ENCODE measurements at regions not wholly inside any gene's neighbourhood (a gene's known extent, or its start where the extent isn't known, plus 50 kb on each side); places are given as distances from the start of the nearest gene placed in this dataset.

- no peak overlapping the region for H3K4me3 ChIP-seq (ENCODE audit: low read depth, low read length)
- TF ChIP-seq CTCF (conservative IDR thresholded peaks at IDR 0.05; ENCODE audit: low read depth, low read length) = no peak
- no peak for DNase-seq (ENCODE audit: low read depth)
Observed at GRCh38 chr10:78641693-78642092, 427.1 kb upstream of the ZMIZ1 start.

GRCh38 chr10:78642269-78642816 lies 426.4 kb upstream of the ZMIZ1 start:
- no peak for DNase-seq (ENCODE audit: low read depth)
- no peak overlapping the region for H3K4me3 ChIP-seq (ENCODE audit: low read depth, low read length)

GRCh38 chr10:78643513-78643912 lies 425.3 kb upstream of the ZMIZ1 start:
- no peak for DNase-seq (ENCODE audit: low read depth)
- no peak for TF ChIP-seq CTCF (conservative IDR thresholded peaks at IDR 0.05; ENCODE audit: low read depth, low read length)
- no peak overlapping the region for H3K4me3 ChIP-seq (ENCODE audit: low read depth, low read length)

More at GRCh38 chr10:78642269-78642816, 426.4 kb upstream of the ZMIZ1 start:
- no peak for TF ChIP-seq CTCF (conservative IDR thresholded peaks at IDR 0.05; ENCODE audit: low read depth, low read length)

DNA sequence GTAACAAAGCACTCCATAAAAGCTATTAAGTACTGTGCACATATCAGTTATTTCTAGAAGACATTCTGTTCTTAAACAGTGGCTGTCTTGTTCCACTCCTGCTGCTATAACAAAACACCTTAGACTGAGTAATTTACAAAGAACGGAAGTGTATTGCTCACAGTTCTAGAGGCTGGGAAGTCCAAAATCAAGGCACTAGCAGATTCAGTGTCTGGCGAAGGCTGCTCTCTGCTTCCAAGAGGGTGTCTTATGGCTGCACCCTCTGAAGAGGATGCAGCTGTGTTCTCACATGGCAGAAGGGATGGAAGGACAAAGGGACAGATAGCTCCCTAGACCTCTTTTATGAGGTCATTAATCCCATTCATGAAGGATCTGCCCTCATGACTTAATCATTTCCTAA lies 424.2 kb upstream of the ZMIZ1 start:
- H3K4me3 ChIP-seq (ENCODE audit: low read depth, low read length) = no peak overlapping the region
- DNase-seq (ENCODE audit: low read depth) = no peak
- TF ChIP-seq CTCF (conservative IDR thresholded peaks at IDR 0.05; ENCODE audit: low read depth, low read length) = no peak

- H3K4me3 ChIP-seq (ENCODE audit: low read depth, low read length) = no peak overlapping the region
- no peak for DNase-seq (ENCODE audit: low read depth)
- TF ChIP-seq CTCF (conservative IDR thresholded peaks at IDR 0.05; ENCODE audit: low read depth, low read length) = no peak
Observed at GRCh38 chr10:78645169-78645686, 423.5 kb upstream of the ZMIZ1 start.

- no peak for TF ChIP-seq CTCF (conservative IDR thresholded peaks at IDR 0.05; ENCODE audit: low read depth, low read length)
- no peak for DNase-seq (ENCODE audit: low read depth)
- no peak overlapping the region for H3K4me3 ChIP-seq (ENCODE audit: low read depth, low read length)
Observed at GRCh38 chr10:78645975-78646374, 422.8 kb upstream of the ZMIZ1 start.

- no peak for DNase-seq (ENCODE audit: low read depth)
- no peak for TF ChIP-seq CTCF (conservative IDR thresholded peaks at IDR 0.05; ENCODE audit: low read depth, low read length)
- H3K4me3 ChIP-seq (ENCODE audit: low read depth, low read length) = no peak overlapping the region
Observed at GRCh38 chr10:78648256-78648860, 420.4 kb upstream of the ZMIZ1 start.

All from epithelial cell of proximal tubule (primary cell).